GM12874 (cell line): ENCODE measurements at regions not wholly inside any gene's neighbourhood (a gene's known extent, or its start where the extent isn't known, plus 50 kb on each side); places are given as distances from the start of the nearest gene placed in this dataset.

Source experiments
- CTCF ChIP-seq: IDR thresholded peaks from 2 replicates; pipeline ENCODE4 v1.5.1; 2011; ENCODE audit warnings: low read depth, mild to moderate bottlenecking, control low read depth, low read length, moderate library complexity; ENCODE audit not compliant: insufficient read depth

- no peak for TF ChIP-seq CTCF
Observed at GRCh38 chr18:45435810-45436209, 179.5 kb upstream of the SLC14A2 start.

GRCh38 chr18:45437366-45437765 lies 177.9 kb upstream of the SLC14A2 start:
- TF ChIP-seq CTCF: no peak

- TF ChIP-seq CTCF: no peak
Observed at GRCh38 chr18:45439851-45440645, 175.2 kb upstream of the SLC14A2 start.

- TF ChIP-seq CTCF: no peak
Observed at GRCh38 chr18:45441110-45441847, 174.0 kb upstream of the SLC14A2 start.

GRCh38 chr18:45444040-45444439 lies 171.2 kb upstream of the SLC14A2 start:
- TF ChIP-seq CTCF: no peak

- no peak for TF ChIP-seq CTCF
Observed at GRCh38 chr18:45447355-45448265, 167.7 kb upstream of the SLC14A2 start.

- TF ChIP-seq CTCF: no peak
Observed at GRCh38 chr18:45448871-45449270, 166.4 kb upstream of the SLC14A2 start.
